ENCODE measurements at regions not wholly inside any gene's neighbourhood (a gene's known extent, or its start where the extent isn't known, plus 50 kb on each side); places are given as distances from the start of the nearest gene placed in this dataset.
A peak's percentile ranks its signal among the peaks of the same experiment; 100 is the strongest.

- no peak for TF ChIP-seq EZH2 (optimal IDR thresholded peaks at IDR 0.05; ENCODE audit: low read depth, low read length)
- peak; percentile 94 for TF ChIP-seq CTCF (IDR thresholded peaks at IDR 0.05; ENCODE audit: low read length)
Observed at GRCh38 chr10:28381903-28382347, 79.1 kb upstream of the MPP7 start.
